Dedifferentiated amniotic fluid mesenchymal stem cell (primary cell): ENCODE measurements at regions not wholly inside any gene's neighbourhood (a gene's known extent, or its start where the extent isn't known, plus 50 kb on each side); places are given as distances from the start of the nearest gene placed in this dataset.
"Not testable (repeated sequence)": the region's sequence is repeated elsewhere in the genome, so short reads cannot be mapped to it uniquely, and the experiment has no call there.

Experiments used
- DNase-seq: peaks from one replicate; pipeline ENCODE4 v3.0.0-alpha.2; 2016; ENCODE audit errors: extremely low spot score

DNA sequence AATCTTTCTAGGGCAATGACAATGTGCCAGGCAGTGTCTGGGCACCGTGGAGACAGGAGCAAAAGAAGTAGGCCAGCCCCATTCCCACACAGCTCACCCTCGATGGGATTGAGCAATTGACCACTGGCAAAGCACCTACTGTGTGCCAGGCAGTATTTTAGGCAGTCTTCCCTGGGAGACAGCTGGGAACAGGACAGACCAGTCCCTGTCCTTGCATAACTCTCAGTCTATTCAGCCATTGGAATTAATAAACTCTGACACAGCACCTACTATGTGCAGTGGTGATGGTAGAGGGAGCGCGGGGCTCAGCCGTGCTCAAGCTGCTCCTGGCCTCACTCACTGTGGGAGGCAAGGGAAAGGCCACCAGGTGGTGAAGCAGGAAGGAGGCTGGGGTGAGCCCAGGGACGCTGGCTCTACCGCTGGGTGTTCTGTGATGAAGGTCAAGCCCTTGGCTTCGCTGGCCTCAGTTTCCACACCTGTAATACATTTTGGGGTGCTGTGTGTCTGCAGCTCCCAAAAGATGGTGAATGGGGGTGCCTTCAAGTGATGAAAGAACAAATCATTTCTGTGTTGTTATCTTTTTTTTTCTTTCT lies 122.3 kb upstream of the PMEPA1 start:
- DNase-seq: no peak

DNA sequence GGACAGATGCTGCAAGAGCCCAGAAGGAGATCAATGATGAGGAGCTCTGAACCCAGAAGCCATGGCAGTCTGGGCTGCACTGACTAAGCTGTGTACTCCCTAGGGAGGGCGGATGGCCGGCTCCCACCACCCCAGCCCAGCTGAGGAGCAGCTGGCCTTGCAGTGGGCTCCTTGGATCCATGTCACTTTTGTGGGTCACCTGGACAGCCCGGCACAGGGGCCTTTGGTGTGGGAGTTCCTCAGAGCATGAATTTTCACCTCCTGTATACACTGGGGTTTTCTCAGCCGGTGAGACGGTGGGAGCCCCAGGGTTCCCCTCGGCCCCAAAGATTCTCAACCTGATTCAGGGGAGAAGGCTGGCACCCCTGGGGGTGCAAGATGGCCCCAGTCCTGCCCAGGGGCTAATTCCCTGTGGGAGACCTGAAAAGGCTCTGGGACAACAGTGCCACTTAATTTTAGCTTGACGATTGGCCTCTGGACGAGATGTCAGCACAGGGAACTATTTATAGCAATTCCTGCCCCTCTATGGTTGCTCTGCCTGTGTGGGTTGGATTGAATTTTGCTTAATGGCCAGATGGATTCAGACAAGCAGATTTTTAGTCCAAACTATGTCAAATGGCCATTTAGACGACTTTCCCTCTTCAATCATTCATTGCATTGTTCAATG lies 121.6 kb upstream of the PMEPA1 start:
- DNase-seq: no peak

DNA sequence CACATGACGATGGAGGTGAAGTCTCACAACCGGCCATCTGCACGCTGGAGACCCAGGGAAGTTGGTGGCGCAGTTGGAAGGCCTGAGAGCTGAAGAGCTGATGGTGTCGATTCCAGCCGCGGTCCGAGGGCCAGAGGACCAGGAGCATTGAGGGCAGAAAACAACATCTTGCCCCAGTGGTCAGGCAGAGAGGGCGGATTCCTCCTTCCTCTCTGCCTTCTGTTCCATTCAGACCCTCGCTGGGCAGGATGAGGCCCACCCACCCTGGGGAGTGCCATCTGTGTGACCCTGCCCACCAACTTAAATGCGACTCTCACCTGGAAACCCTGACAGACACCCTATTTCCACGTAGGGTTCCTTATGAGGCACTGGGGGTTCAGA lies 120.7 kb upstream of the PMEPA1 start:
- no peak for DNase-seq

DNA sequence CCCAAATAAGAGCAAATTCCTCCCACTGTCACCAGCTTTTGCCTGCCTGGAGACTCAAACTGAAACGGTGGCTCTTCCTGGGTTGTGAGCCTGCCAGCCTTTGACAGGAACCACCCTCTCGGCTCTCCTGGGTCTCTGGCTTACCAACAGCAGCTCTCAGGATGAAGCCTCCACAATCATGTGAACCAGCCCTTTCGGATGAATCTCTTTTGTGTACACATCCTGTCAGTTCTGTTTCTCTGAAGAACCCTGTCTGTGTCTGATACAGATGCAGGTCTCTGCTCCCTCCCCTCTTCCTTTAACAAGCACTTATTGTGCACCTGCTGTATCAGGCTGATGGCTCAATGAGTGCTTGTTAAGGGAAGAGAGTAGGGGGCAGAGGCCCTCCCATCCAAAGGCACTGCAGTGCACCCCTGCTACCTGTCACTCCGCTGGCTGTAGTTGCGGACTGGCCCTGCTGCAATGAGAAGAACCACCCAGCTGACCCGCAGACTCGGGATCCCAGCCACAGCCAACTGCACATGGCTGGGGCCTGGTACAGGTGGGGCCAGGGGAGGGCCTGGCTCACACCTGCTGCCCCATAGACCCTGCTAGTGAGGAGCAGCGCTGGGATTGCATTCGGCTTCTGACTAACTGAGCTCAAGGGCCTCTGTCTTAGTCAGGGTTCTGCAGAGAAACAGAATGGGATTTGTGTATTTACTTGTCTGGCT lies 120.1 kb upstream of the PMEPA1 start:
- DNase-seq: no peak

DNA sequence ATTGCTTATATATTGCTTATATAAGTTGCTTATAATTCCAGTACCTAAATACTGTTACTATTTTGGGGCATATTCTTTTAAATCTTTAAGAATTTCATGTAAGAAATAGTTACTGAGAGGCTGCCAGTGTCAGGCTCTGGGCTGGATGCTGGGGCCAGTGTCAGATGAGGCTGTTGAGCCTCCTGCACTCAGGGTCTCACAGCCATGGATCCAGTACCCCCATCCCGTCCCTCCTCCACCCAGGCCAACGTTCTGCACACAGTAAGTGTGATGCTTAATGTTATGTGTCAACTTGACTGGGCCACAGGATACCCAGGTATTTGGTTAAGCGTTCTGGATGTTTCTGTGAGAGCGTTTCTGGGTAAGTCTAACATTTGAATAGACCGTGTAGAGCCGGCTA lies 119.5 kb upstream of the PMEPA1 start:
- no peak for DNase-seq

- no peak for DNase-seq
These were observed 118.9 kb upstream of the PMEPA1 start for GRCh38 chr20:57828696-57829095.

DNA sequence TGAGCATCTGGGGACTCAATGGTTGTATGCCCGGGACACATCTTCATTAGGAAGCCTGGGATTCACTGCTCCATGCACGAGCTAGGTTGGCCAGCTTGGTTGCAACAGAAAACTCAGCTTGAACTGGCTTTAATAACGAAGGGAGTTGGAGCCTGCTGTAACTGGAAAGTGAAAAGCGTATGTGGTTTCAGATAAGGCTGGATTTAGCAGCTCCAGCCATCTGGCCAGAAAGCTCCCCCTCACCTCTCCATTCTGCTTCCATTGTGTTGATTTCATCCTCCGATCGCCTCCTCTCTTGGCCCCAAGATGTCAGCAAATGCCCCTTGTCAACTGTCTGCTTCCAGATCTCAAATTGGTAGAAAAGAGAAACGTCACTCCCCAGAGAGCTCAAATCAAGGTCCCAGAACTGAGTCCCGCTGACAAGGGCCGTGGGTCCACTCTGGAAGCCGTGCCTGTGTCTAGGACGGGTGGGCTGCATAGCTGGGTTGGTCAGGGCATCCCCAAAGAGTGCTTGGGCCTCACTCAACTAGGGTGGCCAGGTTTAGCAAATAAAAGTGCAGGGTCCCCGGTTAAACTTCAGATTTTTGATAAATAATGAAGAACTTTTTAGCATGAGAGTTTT lies 117.0 kb upstream of the PMEPA1 start:
- no peak for DNase-seq

DNA sequence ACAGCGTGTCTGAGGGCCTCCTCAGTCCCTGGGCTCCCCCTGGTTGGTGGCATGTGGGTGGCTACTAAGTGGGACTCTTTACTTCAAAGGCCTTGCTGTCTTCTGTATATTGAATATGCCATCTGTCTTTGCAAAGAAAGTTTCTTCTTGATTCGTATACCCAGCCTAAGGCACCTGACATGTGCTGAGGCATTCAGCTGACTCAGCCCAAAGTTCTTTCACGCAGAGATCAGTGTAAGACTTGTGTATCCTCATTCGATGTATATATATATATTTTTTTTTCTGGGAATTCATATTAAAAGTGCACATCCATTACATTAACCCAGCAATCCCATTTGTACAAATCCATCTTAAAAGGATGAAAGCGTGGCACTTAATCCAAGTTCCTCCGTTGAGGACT lies 115.1 kb upstream of the PMEPA1 start:
- DNase-seq: no peak

GRCh38 chr20:57821935-57822334 lies 112.1 kb upstream of the PMEPA1 start:
- DNase-seq: no peak

GRCh38 chr20:57819691-57820380 lies 110.0 kb upstream of the PMEPA1 start:
- no peak for DNase-seq

DNA sequence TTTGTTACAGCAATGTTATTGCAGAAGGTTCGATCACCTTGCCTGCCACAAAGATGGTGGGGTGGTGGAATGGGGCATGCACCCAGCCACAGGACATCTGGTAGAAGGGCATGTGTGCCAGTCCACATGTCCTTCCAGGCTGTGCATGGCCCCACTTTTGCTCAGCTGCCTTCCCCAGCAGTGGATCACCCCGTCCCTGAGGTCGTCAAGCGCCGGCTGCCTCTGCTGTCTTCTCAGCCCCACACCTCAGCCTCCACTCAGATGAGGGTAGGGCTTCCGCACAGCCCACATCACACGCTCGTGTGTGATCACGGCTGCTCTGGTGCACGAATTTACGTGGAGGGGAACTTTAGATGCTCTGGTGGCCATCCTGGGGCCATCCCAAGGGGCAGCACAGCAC lies 109.5 kb upstream of the PMEPA1 start:
- DNase-seq: no peak

DNA sequence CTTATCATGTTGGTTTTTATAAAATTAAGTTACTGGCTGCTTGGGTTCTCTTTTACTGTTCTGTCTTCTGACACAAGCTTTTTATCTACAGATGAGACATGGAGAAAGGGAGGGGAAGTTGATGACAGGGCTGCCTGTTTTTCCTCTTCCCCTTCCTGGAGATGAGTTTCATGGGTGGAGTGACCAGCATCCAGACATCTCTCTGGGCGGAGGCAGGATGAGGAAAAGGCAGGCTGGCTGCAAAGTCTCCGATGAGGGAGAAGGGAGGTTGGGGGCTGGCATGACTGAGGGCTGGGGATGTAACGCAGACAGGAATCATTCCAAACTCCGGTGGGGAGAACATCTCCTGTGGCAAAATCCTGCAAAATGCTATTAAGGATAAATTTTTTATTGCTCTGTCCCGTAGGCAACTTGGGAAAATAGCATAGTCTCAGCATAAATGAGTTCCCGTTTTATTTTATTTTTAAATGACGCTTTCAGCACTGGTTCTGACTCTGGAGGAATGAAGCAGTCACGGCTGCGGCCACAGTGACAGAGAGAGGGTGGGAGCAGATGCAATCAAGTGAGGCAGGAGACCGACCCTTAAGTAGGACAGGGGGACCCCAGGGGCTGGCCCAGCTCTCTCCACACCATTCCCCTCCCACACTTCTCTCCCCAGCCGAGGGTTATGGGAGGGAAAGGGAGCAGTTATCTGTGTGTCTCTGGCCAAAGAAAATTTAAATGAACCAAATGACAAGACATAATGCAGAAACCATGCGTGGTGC lies 108.8 kb upstream of the PMEPA1 start:
- no peak for DNase-seq

GRCh38 chr20:57815405-57815804 lies 105.6 kb upstream of the PMEPA1 start:
- DNase-seq: no peak

DNA sequence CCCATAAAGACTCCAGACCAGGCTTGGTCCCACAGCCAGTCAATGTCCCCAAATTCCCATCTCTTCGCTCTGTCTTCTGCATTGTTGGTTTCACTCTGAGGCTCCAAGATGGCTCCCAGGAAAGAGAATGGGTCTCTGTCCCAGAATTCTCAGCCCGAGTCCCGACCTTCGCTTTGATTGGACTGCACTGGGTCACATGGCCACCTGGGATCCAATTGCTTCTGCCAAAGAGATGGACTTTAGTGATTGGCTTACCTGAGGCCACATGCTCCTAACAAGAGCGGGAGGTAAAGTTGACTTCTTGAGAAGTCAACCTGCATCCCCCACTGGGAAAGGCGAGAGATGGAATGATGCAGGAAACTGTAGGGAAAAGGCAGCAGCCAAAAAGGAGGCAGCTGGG lies 104.7 kb upstream of the PMEPA1 start:
- no peak for DNase-seq

DNA sequence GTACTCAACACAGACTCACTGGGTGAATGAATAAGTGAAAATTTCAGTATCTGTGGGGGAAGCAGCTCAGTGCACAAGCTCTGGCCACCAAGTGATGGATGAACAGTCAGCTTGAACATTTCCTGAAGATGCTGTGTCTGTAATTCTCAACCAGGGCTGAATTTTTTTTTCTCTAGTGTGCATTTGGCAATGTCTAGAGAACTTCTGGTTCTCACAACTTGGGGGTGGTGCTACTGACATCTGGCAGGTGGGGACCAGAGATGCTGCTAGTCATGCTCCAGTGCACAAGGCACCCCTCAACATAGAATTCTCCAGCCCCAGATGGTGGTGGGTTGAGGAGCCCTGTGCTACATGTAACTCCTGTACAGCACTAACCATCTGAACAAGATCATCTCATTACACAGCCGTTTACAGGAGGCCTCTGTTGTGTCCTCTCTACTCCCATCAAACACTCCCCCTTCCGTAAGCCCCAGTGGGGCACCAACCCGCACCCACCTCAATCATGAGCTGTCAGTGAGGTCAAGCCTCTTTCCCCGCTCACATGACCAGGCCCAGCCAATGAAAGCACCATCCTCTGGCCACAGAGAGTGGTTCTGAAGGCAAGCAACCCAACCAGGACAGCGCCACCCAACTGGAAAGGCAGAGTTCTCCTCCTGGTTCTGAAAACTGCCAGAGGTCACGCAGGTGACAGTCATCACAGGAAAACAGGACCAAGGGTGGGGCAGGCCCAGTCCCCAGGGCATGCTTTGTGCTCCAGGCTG lies 103.9 kb upstream of the PMEPA1 start:
- DNase-seq: no peak

GRCh38 chr20:57812632-57813031 lies 102.8 kb upstream of the PMEPA1 start:
- not testable (repeated sequence) for DNase-seq

GRCh38 chr20:57811374-57812020 lies 101.7 kb upstream of the PMEPA1 start:
- DNase-seq: no peak

DNA sequence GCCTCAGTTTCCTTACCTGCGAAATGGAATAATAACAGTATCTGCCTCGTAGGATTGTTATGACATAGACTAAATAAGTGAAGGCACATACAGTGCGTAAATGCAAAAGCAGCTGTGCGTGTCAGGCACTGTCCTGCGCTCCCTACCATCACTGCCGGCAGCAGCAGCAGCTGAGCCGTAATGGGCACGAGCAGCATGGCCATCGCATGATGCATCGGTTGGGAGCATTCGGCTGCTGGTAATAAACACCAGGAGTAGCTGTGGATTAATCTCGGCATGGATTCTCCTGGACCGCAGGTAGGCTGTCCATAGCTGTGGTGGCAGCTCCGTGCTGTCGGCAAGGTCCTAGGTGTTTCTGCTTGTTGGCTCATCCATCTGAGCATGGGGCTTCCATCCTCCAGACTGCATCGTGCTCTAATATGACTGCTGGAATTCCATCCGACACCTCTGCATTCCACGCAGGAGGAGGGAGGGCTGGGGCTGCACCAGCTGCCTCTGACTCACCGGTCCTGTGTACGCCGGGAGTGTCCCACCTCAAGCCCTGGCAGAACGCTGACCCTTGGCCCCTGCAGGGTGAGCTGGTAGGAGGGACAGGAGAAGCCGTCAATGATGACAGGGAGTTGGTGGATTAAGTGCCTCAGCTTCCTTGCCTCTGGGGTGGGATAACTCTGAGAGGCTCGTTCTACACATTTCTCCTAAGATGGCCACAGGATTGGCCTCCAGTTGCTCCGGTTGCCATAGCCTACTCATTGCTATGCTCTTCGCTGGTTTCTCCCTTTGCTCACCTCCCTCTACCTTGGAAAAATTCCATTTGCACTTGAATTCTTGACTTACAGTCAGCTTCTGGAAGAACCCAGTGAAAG lies 100.9 kb upstream of the PMEPA1 start:
- no peak for DNase-seq

GRCh38 chr20:57809661-57810172 lies 99.9 kb upstream of the PMEPA1 start:
- DNase-seq: no peak
